Gastroesophageal sphincter (tissue), 3 donors: ENCODE measurements at regions not wholly inside any gene's neighbourhood (a gene's known extent, or its start where the extent isn't known, plus 50 kb on each side); places are given as distances from the start of the nearest gene placed in this dataset.

Experiments
- CTCF ChIP-seq, 4 experiments: fragments of 200-600 bp in 2 of 4; fragments of 450-650 bp in 2 of 4; sonication (generic) in 1 of 4; IDR thresholded peaks; one replicate each; pipeline ENCODE4 v1.5.1; 2017 to 2019; ENCODE audit warnings: antibody characterized with exemption in 4 of 4, mild to moderate bottlenecking in 2 of 4, moderate library complexity in 2 of 4
- POLR2A ChIP-seq, 2 donors: fragments of 450-650 bp; IDR thresholded peaks; one replicate each; pipeline ENCODE4 v1.6.1; 2017; ENCODE audit warnings: antibody characterized with exemption in 2 of 2, mild to moderate bottlenecking in 2 of 2, moderate library complexity in 1 of 2
- POLR2AphosphoS5 ChIP-seq: sonication (generic); formaldehyde crosslinking; IDR thresholded peaks from one replicate; pipeline ENCODE4 v1.6.1; 2017; ENCODE audit warnings: antibody characterized with exemption

- TF ChIP-seq CTCF (IDR thresholded peaks at IDR 0.05) (no peak), POLR2A (IDR thresholded peaks at IDR 0.05) (no peak), POLR2AphosphoS5 (no peak)
These were observed 837.6 kb downstream of the HACE1 start for GRCh38 chr6:104022126-104022525.
